Inferior parietal cortex (tissue), 1 donor: ENCODE measurements at regions not wholly inside any gene's neighbourhood (a gene's known extent, or its start where the extent isn't known, plus 50 kb on each side); places are given as distances from the start of the nearest gene placed in this dataset.

ENCODE experiments used
- DNase-seq: peaks from one replicate; pipeline ENCODE4 v3.0.0-alpha.2; 2016; ENCODE audit errors: extremely low spot score

- no peak for DNase-seq
Measured at GRCh38 chr1:226490426-226490809, 58.1 kb upstream of the STUM start.

- DNase-seq, result no peak
Measured at GRCh38 chr1:226491093-226491850, 57.3 kb upstream of the STUM start.

GRCh38 chr1:226492426-226493137 lies 56.0 kb upstream of the STUM start:
- no peak for DNase-seq

- peak; percentile 29 for DNase-seq
Measured at GRCh38 chr1:226494092-226494609, 54.4 kb upstream of the STUM start.

- no peak for DNase-seq
Measured at GRCh38 chr1:226495716-226496115, 52.8 kb upstream of the STUM start.

GRCh38 chr1:226496453-226497015 lies 52.0 kb upstream of the STUM start:
- peak; percentile 28 for DNase-seq

- no peak for DNase-seq
Measured at GRCh38 chr1:226497276-226497833, 51.2 kb upstream of the STUM start.

- DNase-seq, result no peak
Measured at GRCh38 chr1:226497991-226498639, 50.4 kb upstream of the STUM start.

- DNase-seq, result no peak
Measured at GRCh38 chr1:226498640-226499008, 49.9 kb upstream of the STUM start.
